ENCODE measurements at regions not wholly inside any gene's neighbourhood (a gene's known extent, or its start where the extent isn't known, plus 50 kb on each side); places are given as distances from the start of the nearest gene placed in this dataset.

GRCh38 chrX:34886011-34886410, 56.6 kb upstream of the FAM47B start:
- TF ChIP-seq CTCF (IDR thresholded peaks at IDR 0.05; ENCODE audit: low read length), result no peak
- no peak for TF ChIP-seq EZH2 (optimal IDR thresholded peaks at IDR 0.05; ENCODE audit: low read depth, low read length)
- no peak for TF ChIP-seq EZH2phosphoT487 (IDR thresholded peaks at IDR 0.05; ENCODE audit: low read length)
